DND-41 (cell line): ENCODE measurements at regions not wholly inside any gene's neighbourhood (a gene's known extent, or its start where the extent isn't known, plus 50 kb on each side); places are given as distances from the start of the nearest gene placed in this dataset.
A peak's percentile ranks its signal among the peaks of the same experiment; 100 is the strongest.

ENCODE experiments used
- ATAC-seq: fragments of 200-7000 bp; cut with Tn5 transposase; 3 replicates; pipeline ENCODE4 v1.9.1; 2021; ENCODE audit warnings: low read depth; ENCODE audit not compliant: insufficient read depth
- DNase-seq: peaks from one replicate; pipeline ENCODE4 v3.0.0-alpha.2; 2020
- H2AFZ ChIP-seq: 2 replicates; pipeline ENCODE4 v1.6.0; 2012; ENCODE audit warnings: low read depth, low read length
- H3K27ac ChIP-seq: 2 replicates; pipeline ENCODE4 v1.5.1; 2012; ENCODE audit warnings: low read length, inconsistent platforms
- H3K27me3 ChIP-seq: fragments of 200-600 bp; sonication (generic); 2 replicates; pipeline ENCODE4 v1.6.0; 2012; ENCODE audit warnings: low read length, mild to moderate bottlenecking, inconsistent platforms; ENCODE audit not compliant: insufficient read depth, poor library complexity
- H3K36me3 ChIP-seq: 2 replicates; pipeline ENCODE4 v1.5.1; 2012; ENCODE audit warnings: low read length, inconsistent platforms; ENCODE audit not compliant: insufficient read depth
- H3K4me1 ChIP-seq: 2 replicates; pipeline ENCODE4 v1.5.1; 2012; ENCODE audit warnings: mild to moderate bottlenecking, low read length; ENCODE audit not compliant: insufficient read depth
- H3K4me2 ChIP-seq: 2 replicates; pipeline ENCODE4 v1.6.0; 2012; ENCODE audit warnings: mild to moderate bottlenecking, moderate library complexity, low read length, inconsistent platforms; ENCODE audit not compliant: insufficient read depth
- H3K4me3 ChIP-seq, 2 experiments: fragments of 200-600 bp in 1 of 2; shearing (Covaris generic) in 1 of 2; 2 replicates each; pipeline ENCODE4 v1.5.1; 2012 to 2016; ENCODE audit warnings: inconsistent platforms in 2 of 2, low read length in 2 of 2, mild to moderate bottlenecking in 2 of 2, low read depth in 1 of 2, moderate library complexity in 1 of 2
- H3K79me2 ChIP-seq: 2 replicates; pipeline ENCODE4 v1.6.0; 2012; ENCODE audit warnings: low read length, inconsistent platforms; ENCODE audit not compliant: insufficient read depth
- H3K9ac ChIP-seq: 2 replicates; pipeline ENCODE4 v1.6.0; 2012; ENCODE audit warnings: low read depth, mild to moderate bottlenecking, inconsistent platforms, low read length, moderate library complexity
- H3K9me3 ChIP-seq: 2 replicates; pipeline ENCODE4 v1.5.1; 2012; ENCODE audit warnings: low read length, moderate library complexity, mild to moderate bottlenecking, inconsistent platforms; ENCODE audit not compliant: insufficient read depth, severe bottlenecking
- H4K20me1 ChIP-seq: 2 replicates; pipeline ENCODE4 v1.6.0; 2012; ENCODE audit warnings: low read length; ENCODE audit not compliant: insufficient read depth
- EZH2 ChIP-seq: IDR thresholded peaks from 3 replicates; pipeline ENCODE4 v1.6.1; 2012; ENCODE audit warnings: borderline replicate concordance, low read depth, mild to moderate bottlenecking, moderate library complexity, low read length, inconsistent platforms; ENCODE audit not compliant: severe bottlenecking
- TF ChIP-seq, protein P1 (sequence below): IDR thresholded peaks from 2 replicates; pipeline ENCODE4 v1.5.1; 2012; ENCODE audit warnings: borderline replicate concordance, low read length, moderate library complexity, mild to moderate bottlenecking; ENCODE audit not compliant: poor library complexity, severe bottlenecking; ENCODE audit errors: extremely low read depth

GRCh38 chr3:177343122-177343625 is 145.9 kb upstream of the TBL1XR1 start:
- Histone ChIP-seq H3K4me1 (peaks cover 28% of the 10 kb centered on the region), H3K27me3 (no peaks in the 10 kb centered on the region), H3K4me2 (no peak overlapping the region), H3K4me3 (no peak overlapping the region), H3K9ac (no peak overlapping the region), H3K9me3 (no peaks in the 10 kb centered on the region), H4K20me1 (no peaks in the 10 kb centered on the region), H2AFZ (no peak overlapping the region), H3K79me2 (no peaks in the 10 kb centered on the region), H3K27ac (no peak overlapping the region), H3K36me3 (no peaks in the 10 kb centered on the region)
- DNase-seq (no peak), ATAC-seq (no peak)
- TF ChIP-seq EZH2 = no peak
- TF ChIP-seq, protein P1, sequence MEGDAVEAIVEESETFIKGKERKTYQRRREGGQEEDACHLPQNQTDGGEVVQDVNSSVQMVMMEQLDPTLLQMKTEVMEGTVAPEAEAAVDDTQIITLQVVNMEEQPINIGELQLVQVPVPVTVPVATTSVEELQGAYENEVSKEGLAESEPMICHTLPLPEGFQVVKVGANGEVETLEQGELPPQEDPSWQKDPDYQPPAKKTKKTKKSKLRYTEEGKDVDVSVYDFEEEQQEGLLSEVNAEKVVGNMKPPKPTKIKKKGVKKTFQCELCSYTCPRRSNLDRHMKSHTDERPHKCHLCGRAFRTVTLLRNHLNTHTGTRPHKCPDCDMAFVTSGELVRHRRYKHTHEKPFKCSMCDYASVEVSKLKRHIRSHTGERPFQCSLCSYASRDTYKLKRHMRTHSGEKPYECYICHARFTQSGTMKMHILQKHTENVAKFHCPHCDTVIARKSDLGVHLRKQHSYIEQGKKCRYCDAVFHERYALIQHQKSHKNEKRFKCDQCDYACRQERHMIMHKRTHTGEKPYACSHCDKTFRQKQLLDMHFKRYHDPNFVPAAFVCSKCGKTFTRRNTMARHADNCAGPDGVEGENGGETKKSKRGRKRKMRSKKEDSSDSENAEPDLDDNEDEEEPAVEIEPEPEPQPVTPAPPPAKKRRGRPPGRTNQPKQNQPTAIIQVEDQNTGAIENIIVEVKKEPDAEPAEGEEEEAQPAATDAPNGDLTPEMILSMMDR = no peak

GRCh38 chr3:177345049-177345972 is 148.0 kb upstream of the TBL1XR1 start:
- no peak for TF ChIP-seq EZH2
- TF ChIP-seq, protein P1 = no peak
- Histone ChIP-seq H2AFZ (peak overlapping the region; percentile 46), H4K20me1 (no peaks in the 10 kb centered on the region), H3K4me1 (peaks cover 31% of the 10 kb centered on the region), H3K79me2 (no peaks in the 10 kb centered on the region), H3K4me2 (0 out of 2 replicates have a peak overlapping the region, but pooled peaks have one; percentile 19), H3K4me3 (no peak overlapping the region), H3K9ac (peak overlapping the region; percentile 25), H3K36me3 (no peaks in the 10 kb centered on the region), H3K27ac (peak overlapping the region; percentile 70), H3K9me3 (no peaks in the 10 kb centered on the region), H3K27me3 (no peaks in the 10 kb centered on the region)
- DNase-seq (peak; percentile 87), ATAC-seq (peak; percentile 94)

- no peak for DNase-seq
- no peak overlapping the region for H3K4me2 ChIP-seq
- no peaks in the 10 kb centered on the region for H3K36me3 ChIP-seq
- peak overlapping the region; percentile 70 for H3K27ac ChIP-seq
- H3K27me3 ChIP-seq = no peaks in the 10 kb centered on the region
- H3K9me3 ChIP-seq = no peaks in the 10 kb centered on the region
- H2AFZ ChIP-seq = no peak overlapping the region
- no peak overlapping the region for H3K9ac ChIP-seq
- H4K20me1 ChIP-seq = no peaks in the 10 kb centered on the region
- H3K4me1 ChIP-seq = peaks cover 38% of the 10 kb centered on the region
- H3K79me2 ChIP-seq = no peaks in the 10 kb centered on the region
- ATAC-seq = no peak
- H3K4me3 ChIP-seq = no peak overlapping the region
- TF ChIP-seq, protein P1 = no peak
- TF ChIP-seq EZH2 = no peak
These were observed 148.8 kb upstream of the TBL1XR1 start for GRCh38 chr3:177345973-177346503.
